ENCODE measurements at regions not wholly inside any gene's neighbourhood (a gene's known extent, or its start where the extent isn't known, plus 50 kb on each side); places are given as distances from the start of the nearest gene placed in this dataset.

GRCh38 chr2:48176876-48177275 lies 137.6 kb upstream of the FOXN2 start:
- no peak for ATAC-seq
- TF ChIP-seq CSDC2 (CRISPR knock-in tag; IDR thresholded peaks at IDR 0.05) (no peak), ZNF565 (CRISPR knock-in tag; conservative IDR thresholded peaks at IDR 0.05; ENCODE audit: low read depth) (no peak)

- no peak for ATAC-seq
- TF ChIP-seq ZFP3 (CRISPR knock-in tag; IDR thresholded peaks at IDR 0.05) (no peak), ZNF565 (CRISPR knock-in tag; conservative IDR thresholded peaks at IDR 0.05; ENCODE audit: low read depth) (no peak), ZFP30 (CRISPR knock-in tag; IDR thresholded peaks at IDR 0.05) (no peak), CSRNP3 (CRISPR knock-in tag; IDR thresholded peaks at IDR 0.05) (no peak)
Measured at GRCh38 chr2:48178611-48179010, 135.9 kb upstream of the FOXN2 start.

GRCh38 chr2:48180557-48180956 lies 133.9 kb upstream of the FOXN2 start:
- ATAC-seq = no peak
- no peak for TF ChIP-seq GLIS3 (CRISPR knock-in tag; IDR thresholded peaks at IDR 0.05)
- no peak for TF ChIP-seq CSRNP3 (CRISPR knock-in tag; IDR thresholded peaks at IDR 0.05)
- TF ChIP-seq BACH2 (CRISPR knock-in tag; IDR thresholded peaks at IDR 0.05; ENCODE audit: borderline replicate concordance) = no peak
- no peak for TF ChIP-seq SNAI2 (CRISPR knock-in tag; IDR thresholded peaks at IDR 0.05)
- TF ChIP-seq TSHZ2 (CRISPR knock-in tag; IDR thresholded peaks at IDR 0.05) = no peak

GRCh38 chr2:48183276-48183675 lies 131.2 kb upstream of the FOXN2 start:
- ATAC-seq = no peak
- TF ChIP-seq CREB5 (CRISPR knock-in tag; IDR thresholded peaks at IDR 0.05; ENCODE audit: low read depth) (no peak), ZNF8 (CRISPR knock-in tag; IDR thresholded peaks at IDR 0.05) (no peak), RARB (CRISPR knock-in tag; IDR thresholded peaks at IDR 0.05) (no peak), ARNTL (CRISPR knock-in tag; IDR thresholded peaks at IDR 0.05; ENCODE audit: borderline replicate concordance, low read depth) (no peak), ESRRG (CRISPR knock-in tag; IDR thresholded peaks at IDR 0.05) (no peak), TSHZ2 (CRISPR knock-in tag; IDR thresholded peaks at IDR 0.05) (no peak), POU6F1 (CRISPR knock-in tag; IDR thresholded peaks at IDR 0.05; ENCODE audit: borderline replicate concordance, low read depth) (no peak), ISL1 (CRISPR knock-in tag; IDR thresholded peaks at IDR 0.05) (no peak), CSDC2 (CRISPR knock-in tag; IDR thresholded peaks at IDR 0.05) (no peak), PPARA (CRISPR knock-in tag; IDR thresholded peaks at IDR 0.05; ENCODE audit: borderline replicate concordance) (no peak), ZFP30 (CRISPR knock-in tag; IDR thresholded peaks at IDR 0.05) (no peak), SNAI2 (CRISPR knock-in tag; IDR thresholded peaks at IDR 0.05) (no peak), CSRNP3 (CRISPR knock-in tag; IDR thresholded peaks at IDR 0.05) (no peak), PATZ1 (CRISPR knock-in tag; IDR thresholded peaks at IDR 0.05; ENCODE audit: borderline replicate concordance) (no peak), ZC3H10 (CRISPR knock-in tag; IDR thresholded peaks at IDR 0.05) (no peak), GLIS3 (CRISPR knock-in tag; IDR thresholded peaks at IDR 0.05) (no peak), BACH2 (CRISPR knock-in tag; IDR thresholded peaks at IDR 0.05; ENCODE audit: borderline replicate concordance) (no peak), TOX (CRISPR knock-in tag; IDR thresholded peaks at IDR 0.05; ENCODE audit: borderline replicate concordance) (no peak), ZFP3 (CRISPR knock-in tag; IDR thresholded peaks at IDR 0.05) (no peak)
